SJSA1 (cell line): ENCODE measurements at regions not wholly inside any gene's neighbourhood (a gene's known extent, or its start where the extent isn't known, plus 50 kb on each side); places are given as distances from the start of the nearest gene placed in this dataset.
A peak's percentile ranks its signal among the peaks of the same experiment; 100 is the strongest.

Experiments
- DNase-seq, 2 experiments: peaks; one replicate each; pipeline ENCODE4 v3.0.0-alpha.2; 2015 to 2020; ENCODE audit warnings: low spot score in 2 of 2, low read depth in 1 of 2
- H3K27ac ChIP-seq: fragments of 250-450 bp; sonication (Bioruptor Pico); 2 replicates; pipeline ENCODE4 v1.5.1; 2020; ENCODE audit warnings: mild to moderate bottlenecking, moderate library complexity
- H3K27me3 ChIP-seq: fragments of 250-450 bp; sonication (Bioruptor Pico); replicated peaks from 2 replicates; pipeline ENCODE4 v1.5.1; 2020; ENCODE audit warnings: mild to moderate bottlenecking, moderate library complexity
- H3K36me3 ChIP-seq: fragments of 250-450 bp; sonication (Bioruptor Pico); 2 replicates; pipeline ENCODE4 v1.5.1; 2020; ENCODE audit warnings: mild to moderate bottlenecking
- H3K4me1 ChIP-seq: fragments of 250-450 bp; sonication (Bioruptor Pico); replicated peaks from 2 replicates; pipeline ENCODE4 v1.6.1; 2021; ENCODE audit warnings: mild to moderate bottlenecking
- H3K4me3 ChIP-seq: fragments of 250-450 bp; sonication (Bioruptor Pico); 2 replicates; pipeline ENCODE4 v1.5.1; 2020; ENCODE audit warnings: mild to moderate bottlenecking
- H3K9me3 ChIP-seq: fragments of 250-450 bp; sonication (Bioruptor Pico); replicated peaks from 2 replicates; pipeline ENCODE4 v1.5.1; 2020; ENCODE audit warnings: mild to moderate bottlenecking

DNA sequence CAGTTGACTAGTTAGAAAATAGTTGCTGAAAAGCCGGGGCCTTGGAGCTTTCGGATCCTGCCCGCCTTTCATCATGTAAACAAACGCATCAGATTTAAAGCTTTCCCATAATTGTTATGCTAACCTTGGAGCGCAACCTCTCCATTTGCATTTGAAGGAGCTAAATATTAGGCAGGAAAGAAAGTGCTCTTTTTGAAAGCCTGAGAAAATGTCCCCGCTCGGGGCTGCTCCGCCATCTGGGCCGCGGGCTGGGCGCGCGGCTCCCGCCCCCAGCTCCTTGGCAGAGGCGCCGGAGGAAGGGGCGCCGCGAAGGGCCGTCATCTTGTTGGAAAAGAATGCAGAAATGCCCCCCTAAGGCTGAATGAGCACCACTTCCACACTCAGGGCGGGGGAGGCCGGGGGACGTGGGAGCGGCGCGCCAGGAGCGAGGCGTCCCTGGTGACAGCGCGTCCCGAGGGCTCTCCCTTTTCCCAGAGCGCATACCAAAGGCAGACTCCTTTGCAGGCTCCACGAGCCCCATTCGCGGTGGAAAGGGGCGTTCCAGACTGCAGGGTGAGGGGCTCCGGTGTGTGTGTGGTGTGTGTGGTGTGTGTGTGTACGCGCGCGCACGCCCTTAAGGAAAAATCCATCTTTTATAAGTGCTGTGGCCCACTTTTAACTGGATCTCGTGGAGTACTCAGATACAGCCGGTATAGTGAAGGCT, 145.6 kb upstream of the ID4 start:
- peak in 1 of 2 experiments; percentile 30 for DNase-seq
- H3K27me3 ChIP-seq = peaks cover 57% of the 10 kb centered on the region
- H3K9me3 ChIP-seq = 0 out of 2 replicates have a peak, but pooled peaks cover 2% of the 10 kb centered on the region
- H3K4me1 ChIP-seq = 0 out of 2 replicates have a peak, but pooled peaks cover 9% of the 10 kb centered on the region
- H3K36me3 ChIP-seq = no peaks in the 10 kb centered on the region
- H3K4me3 ChIP-seq = peak overlapping the region; percentile 10; the same call in 1 of the 2 replicates
- no peak overlapping the region for H3K27ac ChIP-seq

DNA sequence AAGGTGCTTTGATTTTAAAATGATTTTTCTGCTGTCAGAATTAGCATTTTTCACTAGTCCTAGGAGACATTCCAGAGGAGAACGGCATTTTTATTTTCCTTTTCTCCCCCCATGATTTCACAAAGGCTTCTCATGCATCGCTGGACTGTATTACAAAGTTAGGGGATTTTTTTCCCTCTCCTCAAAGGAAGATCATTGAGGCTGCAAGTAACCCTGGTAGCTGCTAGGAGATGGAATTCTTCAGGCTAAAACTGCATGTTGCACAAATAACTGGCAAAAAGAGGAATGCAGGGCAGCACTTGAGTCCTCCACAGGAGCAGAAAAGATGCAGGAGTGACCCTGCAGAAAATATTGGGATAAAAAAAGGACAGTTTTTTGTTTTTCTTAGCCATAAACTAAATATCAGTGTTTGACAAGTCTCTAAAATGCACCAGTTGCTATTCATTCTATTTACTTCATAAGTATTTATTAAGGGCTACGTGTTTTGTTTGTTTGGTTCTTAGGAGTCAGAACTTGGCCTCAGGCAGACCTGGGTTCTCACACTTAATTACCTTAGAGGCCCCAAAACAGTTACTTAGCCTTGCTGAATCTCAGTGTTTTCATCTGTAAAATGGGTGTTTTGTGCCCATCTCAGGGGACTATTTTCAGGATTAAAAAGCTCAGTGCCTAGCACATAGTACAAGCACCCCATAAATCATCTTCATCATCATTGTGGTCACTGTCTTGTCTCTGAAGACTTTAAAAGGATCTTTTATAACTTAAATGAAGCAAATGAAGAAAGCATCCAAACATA, 144.5 kb upstream of the ID4 start:
- H3K36me3 ChIP-seq = no peaks in the 10 kb centered on the region
- H3K27ac ChIP-seq = no peak overlapping the region
- H3K27me3 ChIP-seq = peaks cover 57% of the 10 kb centered on the region
- H3K4me3 ChIP-seq = no peak overlapping the region
- DNase-seq = no peak
- 0 out of 2 replicates have a peak, but pooled peaks cover 2% of the 10 kb centered on the region for H3K9me3 ChIP-seq
- H3K4me1 ChIP-seq = peaks cover 9% of the 10 kb centered on the region

DNA sequence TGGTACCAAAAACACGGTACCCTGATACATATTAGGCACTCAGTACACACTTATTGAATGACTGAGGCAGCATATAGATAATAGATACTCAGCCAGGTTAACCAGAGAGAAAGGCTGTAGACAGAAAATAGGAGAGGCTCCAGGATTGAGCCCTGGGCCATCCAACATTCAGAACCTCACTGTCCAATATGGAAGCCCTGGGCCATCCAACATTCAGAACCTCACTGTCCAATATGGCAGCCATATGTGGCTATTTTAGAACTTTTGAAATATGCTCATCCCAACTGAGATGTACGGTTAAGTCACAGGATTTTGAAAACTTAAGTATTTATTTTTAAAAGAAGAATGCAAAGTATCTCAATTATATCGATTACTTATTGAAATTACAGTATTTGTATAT, 142.5 kb upstream of the ID4 start:
- no peak for DNase-seq
- peaks cover 46% of the 10 kb centered on the region for H3K27me3 ChIP-seq
- H3K4me1 ChIP-seq = peaks cover 15% of the 10 kb centered on the region
- H3K9me3 ChIP-seq = 0 out of 2 replicates have a peak, but pooled peaks cover 2% of the 10 kb centered on the region
- H3K36me3 ChIP-seq = no peaks in the 10 kb centered on the region
- H3K27ac ChIP-seq = no peak overlapping the region
- no peak overlapping the region for H3K4me3 ChIP-seq

GRCh38 chr6:19697744-19698290, 139.4 kb upstream of the ID4 start:
- Histone ChIP-seq H3K9me3 (no peaks in the 10 kb centered on the region), H3K36me3 (no peaks in the 10 kb centered on the region), H3K27me3 (peaks cover 14% of the 10 kb centered on the region), H3K27ac (no peak overlapping the region), H3K4me3 (no peak overlapping the region), H3K4me1 (peaks cover 6% of the 10 kb centered on the region)
- DNase-seq = peak; percentile 46 to 55

GRCh38 chr6:19699932-19700331, 137.2 kb upstream of the ID4 start:
- no peak overlapping the region for H3K27ac ChIP-seq
- peaks cover 6% of the 10 kb centered on the region for H3K4me1 ChIP-seq
- H3K9me3 ChIP-seq = no peaks in the 10 kb centered on the region
- H3K36me3 ChIP-seq = no peaks in the 10 kb centered on the region
- H3K4me3 ChIP-seq = no peak overlapping the region
- H3K27me3 ChIP-seq = peaks cover 5% of the 10 kb centered on the region; the same call in 1 of the 2 replicates
- DNase-seq = no peak

DNA sequence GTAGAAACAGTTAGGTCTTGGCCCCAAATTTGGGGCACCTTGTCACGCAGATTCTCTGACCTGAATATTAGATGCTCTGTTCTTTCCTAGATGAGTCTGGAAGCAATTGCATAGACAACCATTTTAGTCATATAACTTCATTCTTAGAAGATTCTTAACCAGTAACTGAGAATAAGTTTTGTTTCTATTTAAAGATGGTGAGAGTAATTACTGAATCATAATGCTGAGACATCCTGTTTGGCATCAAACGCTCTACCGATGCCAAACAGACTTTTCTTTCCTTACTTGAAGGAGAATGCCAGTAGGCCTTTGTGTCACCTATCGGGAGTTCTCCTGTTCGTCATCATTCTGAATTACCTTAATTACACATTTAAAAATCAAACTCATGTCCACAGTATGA, 131.6 kb upstream of the ID4 start:
- Histone ChIP-seq H3K4me1 (no peaks in the 10 kb centered on the region), H3K9me3 (no peaks in the 10 kb centered on the region), H3K36me3 (no peaks in the 10 kb centered on the region), H3K4me3 (no peak overlapping the region), H3K27me3 (no peaks in the 10 kb centered on the region), H3K27ac (no peak overlapping the region)
- no peak for DNase-seq

DNA sequence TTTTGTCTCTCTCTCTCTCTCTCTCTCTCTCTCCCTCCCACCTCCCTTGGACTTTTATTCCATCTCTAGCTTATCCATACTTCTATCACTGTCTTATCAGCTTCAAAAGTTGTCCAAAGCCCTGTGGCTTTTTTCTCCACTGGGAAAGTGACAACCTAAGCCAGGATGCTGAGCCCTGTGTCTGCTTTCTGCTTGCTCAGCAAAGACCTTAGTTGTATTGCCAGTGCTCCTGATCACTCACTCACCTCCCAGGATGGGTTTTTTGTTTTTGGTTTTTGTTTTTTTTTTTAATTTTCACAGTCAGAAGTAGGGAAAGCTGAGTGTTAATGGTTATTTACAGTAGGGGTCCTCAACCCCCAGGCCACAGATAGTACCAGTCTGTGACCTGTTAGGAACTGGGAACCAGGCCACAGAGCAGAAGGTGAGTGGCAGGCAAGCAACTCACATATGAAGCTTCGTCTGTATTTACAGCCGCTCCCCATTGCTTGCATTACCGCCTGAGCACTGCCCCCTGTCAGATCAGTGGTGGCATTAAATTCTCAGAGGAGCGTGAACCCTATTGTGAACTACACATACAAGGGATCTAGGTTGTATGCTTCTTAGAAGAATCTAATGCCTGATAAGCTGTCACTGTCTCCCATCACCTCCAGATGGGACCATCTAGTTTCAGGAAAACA, 125.0 kb upstream of the ID4 start:
- H3K36me3 ChIP-seq = no peaks in the 10 kb centered on the region
- no peaks in the 10 kb centered on the region for H3K9me3 ChIP-seq
- H3K4me3 ChIP-seq = no peak overlapping the region
- H3K27ac ChIP-seq = no peak overlapping the region
- peaks cover 21% of the 10 kb centered on the region for H3K4me1 ChIP-seq
- no peaks in the 10 kb centered on the region for H3K27me3 ChIP-seq
- no peak for DNase-seq

DNA sequence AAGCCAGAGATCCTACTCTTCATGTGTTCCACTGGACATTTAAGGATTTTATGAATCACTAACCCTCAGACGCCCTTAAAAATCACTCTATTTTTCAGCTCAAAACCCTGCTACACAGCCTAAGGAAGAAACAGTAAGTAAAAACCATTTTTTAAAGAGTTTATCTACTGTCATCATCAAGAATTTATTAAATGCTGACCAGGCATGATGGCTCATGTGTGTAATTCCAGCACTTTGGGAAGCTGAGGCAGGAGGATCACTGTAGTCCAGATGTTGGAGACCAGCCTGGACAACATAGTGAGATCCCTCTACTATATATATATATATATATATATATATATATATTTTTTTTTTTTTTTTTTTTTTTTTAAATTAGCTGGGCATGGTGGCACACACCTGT, 124.2 kb upstream of the ID4 start:
- Histone ChIP-seq H3K36me3 (no peaks in the 10 kb centered on the region), H3K4me1 (peaks cover 21% of the 10 kb centered on the region), H3K4me3 (no peak overlapping the region), H3K27me3 (no peaks in the 10 kb centered on the region), H3K9me3 (no peaks in the 10 kb centered on the region), H3K27ac (no peak overlapping the region)
- DNase-seq = no peak

DNA sequence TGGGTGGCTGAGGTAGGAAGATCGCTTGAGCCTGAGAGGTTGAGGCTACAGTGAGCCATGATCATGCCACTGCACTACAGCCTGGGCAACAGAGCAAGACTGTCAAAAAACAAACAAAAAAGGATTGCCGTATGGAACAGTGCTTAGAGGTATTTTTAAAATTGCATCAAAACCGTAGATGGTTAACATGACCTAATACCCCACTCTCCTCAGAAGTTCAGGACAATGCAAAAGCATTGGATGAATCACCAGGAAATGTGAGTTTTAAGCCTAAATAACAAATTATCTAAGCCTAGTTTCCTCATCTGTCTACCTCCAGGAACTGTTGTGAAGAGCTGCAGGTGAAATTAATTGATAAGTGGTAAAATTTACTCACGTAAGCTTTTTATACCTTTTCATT, 123.8 kb upstream of the ID4 start:
- DNase-seq = no peak
- H3K27ac ChIP-seq = no peak overlapping the region
- no peaks in the 10 kb centered on the region for H3K36me3 ChIP-seq
- H3K4me3 ChIP-seq = no peak overlapping the region
- H3K4me1 ChIP-seq = peaks cover 21% of the 10 kb centered on the region
- H3K27me3 ChIP-seq = no peaks in the 10 kb centered on the region
- no peaks in the 10 kb centered on the region for H3K9me3 ChIP-seq

- Histone ChIP-seq H3K27me3 (no peaks in the 10 kb centered on the region), H3K4me3 (no peak overlapping the region), H3K4me1 (peaks cover 21% of the 10 kb centered on the region)
These were observed 123.2 kb upstream of the ID4 start for GRCh38 chr6:19713984-19714383.

GRCh38 chr6:19714434-19715166, 122.6 kb upstream of the ID4 start:
- Histone ChIP-seq H3K4me1 (peaks cover 24% of the 10 kb centered on the region), H3K4me3 (no peak overlapping the region), H3K36me3 (no peaks in the 10 kb centered on the region), H3K27ac (no peak overlapping the region), H3K27me3 (no peaks in the 10 kb centered on the region), H3K9me3 (no peaks in the 10 kb centered on the region)
- DNase-seq = peak in 1 of 2 experiments; percentile 50

More at GRCh38 chr6:19713984-19714383, 123.2 kb upstream of the ID4 start:
- no peaks in the 10 kb centered on the region for H3K9me3 ChIP-seq
- H3K27ac ChIP-seq = no peak overlapping the region
- DNase-seq = no peak
- H3K36me3 ChIP-seq = no peaks in the 10 kb centered on the region

DNA sequence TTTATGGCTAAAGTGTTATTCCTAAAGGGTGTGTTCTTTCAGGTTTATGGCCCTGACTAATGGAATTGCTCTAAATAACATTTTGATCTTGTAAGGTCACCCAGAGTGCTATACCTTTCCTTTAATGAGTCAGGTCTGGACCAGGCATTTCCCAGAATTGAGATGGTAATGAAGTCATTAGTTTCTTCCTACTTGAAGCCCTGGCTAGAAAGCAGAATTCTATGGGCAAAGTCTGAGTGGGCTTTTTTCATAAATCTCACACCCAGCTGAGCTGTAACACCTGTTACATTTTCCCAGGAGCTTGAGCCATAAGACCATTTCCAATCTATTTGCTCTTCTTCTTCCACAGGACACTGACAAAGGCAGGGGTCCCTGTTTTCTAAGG, 122.0 kb upstream of the ID4 start:
- Histone ChIP-seq H3K9me3 (no peaks in the 10 kb centered on the region), H3K27ac (no peak overlapping the region), H3K4me1 (peaks cover 29% of the 10 kb centered on the region), H3K4me3 (no peak overlapping the region), H3K36me3 (no peaks in the 10 kb centered on the region), H3K27me3 (no peaks in the 10 kb centered on the region)
- DNase-seq = no peak

- no peak overlapping the region for H3K27ac ChIP-seq
These were observed 117.5 kb upstream of the ID4 start for GRCh38 chr6:19719691-19720128.

More at GRCh38 chr6:19719691-19720128, 117.5 kb upstream of the ID4 start:
- no peak overlapping the region for H3K4me3 ChIP-seq
- DNase-seq = no peak
- no peaks in the 10 kb centered on the region for H3K9me3 ChIP-seq
- no peaks in the 10 kb centered on the region for H3K27me3 ChIP-seq
- H3K4me1 ChIP-seq = peaks cover 28% of the 10 kb centered on the region
- no peaks in the 10 kb centered on the region for H3K36me3 ChIP-seq
